ENCODE measurements at regions not wholly inside any gene's neighbourhood (a gene's known extent, or its start where the extent isn't known, plus 50 kb on each side); places are given as distances from the start of the nearest gene placed in this dataset.

DNA sequence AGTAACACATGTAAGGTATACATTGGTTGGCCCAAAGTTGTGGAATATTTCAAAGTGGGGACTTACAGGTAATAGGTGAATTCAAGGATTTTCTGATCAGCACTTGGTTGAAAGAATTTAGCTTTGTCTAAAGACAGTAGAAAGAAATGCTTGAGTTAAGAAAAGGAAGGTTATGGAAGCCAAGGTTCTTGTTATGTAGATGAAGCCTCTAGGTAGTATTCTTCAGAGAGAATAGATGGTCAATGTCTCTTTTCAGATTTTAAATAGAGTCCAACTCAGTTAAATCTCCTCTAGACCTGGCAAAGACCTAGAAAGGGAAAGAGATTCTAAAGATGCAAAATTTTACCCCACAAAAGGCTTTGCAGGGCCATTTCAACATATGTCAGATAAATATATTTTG, 157.4 kb downstream of the ANKRD30B start:
- DNase-seq (ENCODE audit: low spot score): no peak

DNA sequence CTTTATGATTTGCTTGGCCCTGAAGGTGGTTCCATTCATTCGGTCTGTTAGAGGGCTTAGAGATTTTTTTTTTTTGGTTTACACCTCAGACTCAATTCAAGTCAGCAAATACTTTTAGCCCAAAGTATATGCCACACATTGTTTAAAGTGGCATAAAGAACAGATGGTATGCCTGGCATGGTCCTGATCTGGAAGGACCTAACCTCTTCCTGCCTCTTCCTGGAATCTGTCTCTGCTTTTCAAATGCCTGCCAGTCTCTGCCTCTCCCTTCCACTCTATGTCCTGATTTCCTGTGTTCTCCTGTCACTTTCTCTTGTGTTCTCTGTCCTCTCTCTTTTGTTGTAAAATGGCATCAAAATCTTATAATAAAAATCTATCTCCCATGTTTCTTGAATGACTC, 158.0 kb downstream of the ANKRD30B start:
- no peak for DNase-seq (ENCODE audit: low spot score)

DNA sequence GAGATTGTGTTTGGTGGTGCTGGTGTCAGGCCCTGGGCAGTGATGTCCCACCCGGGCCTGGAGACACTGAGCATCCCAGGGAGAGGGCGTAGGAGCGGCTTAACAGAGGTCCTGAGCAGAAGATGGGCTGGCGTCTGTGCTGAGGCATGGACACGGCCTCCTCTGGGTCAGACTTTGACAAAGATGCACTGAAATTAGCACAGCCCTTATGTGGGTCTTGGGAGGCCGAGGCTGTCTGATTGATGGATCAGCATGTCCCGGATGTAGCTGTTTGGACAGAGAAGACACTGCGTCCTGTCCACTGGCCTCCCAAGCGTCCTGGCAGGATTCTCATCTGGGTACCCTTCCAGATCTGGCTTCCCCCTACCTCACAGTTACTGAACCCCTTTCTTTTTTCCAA, 159.4 kb downstream of the ANKRD30B start:
- no peak for DNase-seq (ENCODE audit: low spot score)

DNA sequence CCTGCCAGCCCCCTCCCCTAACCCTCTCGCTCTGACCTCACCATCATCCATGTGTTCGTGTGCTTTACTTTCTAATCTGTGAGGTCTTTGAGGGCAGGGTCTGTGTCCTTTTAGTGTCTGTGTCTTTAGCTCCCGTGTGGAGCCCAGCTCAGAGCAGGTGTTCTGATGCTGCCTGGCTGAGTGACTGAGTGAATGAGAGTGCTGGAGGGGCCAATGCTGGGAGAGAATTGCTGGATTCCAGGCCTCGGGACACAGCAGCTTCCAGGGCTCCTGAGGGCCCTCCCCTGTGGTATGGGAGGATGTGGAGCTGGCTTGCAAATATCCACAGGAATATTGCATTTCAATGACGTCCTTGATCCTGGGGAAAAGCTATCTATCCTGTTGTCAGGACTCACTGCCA, 160.6 kb downstream of the ANKRD30B start:
- no peak for DNase-seq (ENCODE audit: low spot score)

DNA sequence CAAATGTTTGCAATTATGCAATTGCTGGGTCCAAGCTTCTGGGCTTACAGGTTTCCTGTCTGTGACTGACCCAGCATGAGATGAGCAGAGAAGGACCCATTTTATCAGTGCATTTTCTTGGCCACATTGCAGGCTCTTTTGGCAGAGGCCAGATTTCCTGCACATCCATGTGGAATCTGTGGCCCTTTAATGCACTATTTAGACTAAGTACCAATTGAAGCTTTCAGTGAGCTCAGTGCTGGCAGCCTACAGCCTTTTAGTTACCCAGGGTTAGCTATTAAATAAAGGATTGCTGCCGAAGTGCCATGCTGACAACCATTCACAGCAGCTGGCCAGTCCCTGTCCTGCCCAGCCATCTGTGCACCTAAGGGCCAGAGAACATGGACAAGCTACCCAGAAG, 165.0 kb downstream of the ANKRD30B start:
- DNase-seq (ENCODE audit: low spot score): no peak

DNA sequence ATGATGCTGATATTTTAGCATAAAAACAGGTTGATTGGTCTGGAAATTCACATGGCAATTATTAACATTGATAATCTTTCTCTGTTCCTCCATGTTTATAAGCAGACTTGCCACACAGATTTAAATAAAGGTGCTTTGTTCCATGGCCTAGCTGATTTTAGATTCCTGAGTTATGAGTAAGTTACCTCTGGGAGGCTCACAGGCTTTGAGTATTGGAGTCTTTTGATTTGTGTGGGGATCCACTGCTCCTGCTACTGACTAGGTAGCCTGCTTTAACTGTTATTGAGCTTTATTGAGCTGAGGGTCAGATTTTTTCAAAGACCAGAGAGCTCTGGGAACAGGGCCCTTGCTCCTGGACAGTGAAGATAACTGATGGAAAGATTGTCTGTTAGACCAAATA, 166.1 kb downstream of the ANKRD30B start:
- no peak for DNase-seq (ENCODE audit: low spot score)

DNA sequence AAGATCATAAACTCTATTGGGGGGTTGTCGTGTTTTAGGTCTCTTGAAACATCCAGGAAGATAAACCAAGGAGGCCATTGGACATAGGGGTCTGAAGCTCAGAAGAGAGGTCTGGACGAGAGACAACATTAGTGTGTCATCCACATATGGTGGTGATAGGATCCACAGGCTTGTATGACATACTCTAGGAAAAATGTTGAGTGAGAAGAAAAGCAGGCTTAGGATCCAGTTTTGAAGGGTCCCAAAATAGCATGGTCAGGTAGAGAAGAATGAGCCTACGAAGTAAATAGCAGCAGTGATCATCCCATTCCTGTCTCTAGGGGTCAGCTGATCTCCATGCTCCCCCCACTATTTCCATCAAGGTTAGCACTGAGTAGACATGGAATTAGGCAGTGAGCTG, 166.8 kb downstream of the ANKRD30B start:
- no peak for DNase-seq (ENCODE audit: low spot score)

DNA sequence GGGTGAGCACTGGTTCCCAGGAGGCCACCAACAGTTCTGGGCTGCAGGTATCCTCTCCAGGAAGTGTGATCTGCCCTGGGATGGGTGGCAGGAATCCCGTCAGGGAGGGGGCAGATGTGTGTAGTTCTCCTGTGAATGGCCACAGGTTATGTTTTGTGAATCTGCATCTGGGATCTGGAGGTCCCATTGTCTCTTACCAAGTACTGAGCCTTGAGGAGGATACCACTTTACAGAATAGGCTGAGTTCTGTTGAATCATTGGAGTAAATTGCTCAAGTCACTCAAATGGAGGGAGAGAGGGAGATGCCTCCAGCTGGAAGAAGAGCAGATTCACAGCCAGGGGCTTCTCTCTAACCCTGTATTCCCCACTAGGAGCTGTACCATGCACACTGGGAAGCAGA, 168.2 kb downstream of the ANKRD30B start:
- no peak for DNase-seq (ENCODE audit: low spot score)

DNA sequence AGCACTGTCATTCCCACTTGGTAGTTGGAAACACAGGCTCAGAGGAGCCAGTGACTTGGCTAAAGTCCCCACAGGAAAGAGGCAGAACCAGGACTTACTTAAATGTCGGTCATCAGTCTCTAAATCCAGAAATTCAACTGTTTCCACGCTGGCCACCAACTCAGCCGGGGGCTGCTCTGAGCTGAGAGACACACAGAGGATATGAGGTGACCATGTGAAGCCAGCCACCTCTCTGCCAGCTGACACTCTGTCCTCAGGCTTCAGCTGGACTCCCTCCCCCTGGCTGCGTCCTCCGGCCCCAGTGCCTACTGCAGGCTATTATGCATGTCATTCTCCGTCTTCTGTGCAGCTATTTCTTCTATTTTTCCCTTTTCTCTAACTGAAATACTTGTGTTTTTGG, 168.9 kb downstream of the ANKRD30B start:
- no peak for DNase-seq (ENCODE audit: low spot score)

DNA sequence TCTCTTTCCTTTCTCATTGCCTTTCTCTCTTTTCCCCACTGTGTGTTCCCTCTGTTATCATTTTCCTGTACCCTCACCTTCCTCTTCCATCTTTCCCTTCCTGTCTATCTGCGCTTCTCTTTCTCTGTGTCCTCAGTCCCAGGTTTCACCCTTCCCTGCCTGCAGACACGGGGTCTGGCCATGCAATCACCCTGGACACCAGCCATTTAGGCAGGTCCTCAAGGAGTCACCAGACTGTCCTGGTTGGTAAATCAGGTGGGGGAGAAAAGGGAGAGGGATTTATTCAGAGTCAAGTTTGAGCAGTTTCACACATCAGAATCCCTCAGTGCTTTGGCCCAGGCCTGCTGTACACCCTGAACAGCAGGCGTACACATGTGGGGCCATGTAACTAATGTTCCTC, 169.3 kb downstream of the ANKRD30B start:
- no peak for DNase-seq (ENCODE audit: low spot score)

DNA sequence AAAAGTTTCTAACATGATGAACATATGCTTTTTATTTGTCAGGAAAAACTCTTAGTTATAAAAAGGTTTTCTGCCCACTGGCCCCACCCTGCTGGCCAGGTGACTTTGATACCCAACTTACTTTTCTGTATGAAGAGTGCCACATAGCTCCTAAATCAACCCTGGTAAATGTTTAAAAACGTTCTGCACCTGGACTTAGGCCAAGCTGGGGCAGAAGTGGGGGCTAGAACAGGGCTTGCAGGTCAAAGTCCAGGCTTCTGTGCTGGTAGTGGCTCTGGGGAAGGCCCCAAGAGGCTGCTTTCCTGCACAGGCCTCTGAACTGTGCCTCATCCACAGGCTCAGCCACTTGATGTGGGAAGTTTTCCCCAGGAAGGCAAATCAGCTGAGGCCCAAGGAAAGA, 171.7 kb downstream of the ANKRD30B start:
- no peak for DNase-seq (ENCODE audit: low spot score)

DNA sequence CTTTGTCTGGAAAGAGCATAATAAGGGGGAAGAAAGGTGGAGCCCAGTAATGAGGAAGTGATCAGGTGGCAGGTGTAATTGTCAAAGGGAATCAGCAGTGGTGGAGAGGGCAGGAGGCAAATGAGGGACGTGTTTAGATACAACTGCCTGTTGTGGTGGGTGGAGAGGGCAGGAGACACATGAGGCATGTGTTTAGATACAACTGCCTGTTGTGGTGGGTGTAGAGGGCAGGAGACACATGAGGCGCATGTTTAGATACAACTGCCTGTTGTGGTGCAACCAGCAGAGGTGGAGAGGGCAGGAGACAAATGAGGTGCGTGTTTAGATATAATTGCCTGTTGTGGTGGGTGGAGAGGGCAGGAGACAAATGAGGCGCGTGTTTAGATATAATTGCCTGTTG, 173.1 kb downstream of the ANKRD30B start:
- no peak for DNase-seq (ENCODE audit: low spot score)

DNA sequence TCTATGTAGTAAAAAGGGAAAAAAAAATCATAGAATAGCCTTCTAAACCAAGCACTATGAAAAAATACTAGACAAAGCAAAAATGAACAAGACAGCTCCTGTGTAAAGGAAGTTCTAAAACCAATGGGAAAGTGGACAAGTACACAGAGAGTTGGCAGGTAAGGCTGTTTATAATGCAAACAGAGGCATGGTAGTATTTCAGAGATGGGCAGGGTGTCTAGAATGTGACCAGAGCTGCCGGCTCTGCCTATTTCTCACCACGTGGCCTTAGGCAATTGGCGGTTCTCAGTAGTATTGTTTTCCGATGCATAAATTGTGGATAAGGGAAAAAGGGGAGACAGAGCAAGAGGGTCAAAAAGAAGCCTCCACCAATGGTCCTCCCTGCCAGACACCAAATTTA, 173.6 kb downstream of the ANKRD30B start:
- no peak for DNase-seq (ENCODE audit: low spot score)

DNA sequence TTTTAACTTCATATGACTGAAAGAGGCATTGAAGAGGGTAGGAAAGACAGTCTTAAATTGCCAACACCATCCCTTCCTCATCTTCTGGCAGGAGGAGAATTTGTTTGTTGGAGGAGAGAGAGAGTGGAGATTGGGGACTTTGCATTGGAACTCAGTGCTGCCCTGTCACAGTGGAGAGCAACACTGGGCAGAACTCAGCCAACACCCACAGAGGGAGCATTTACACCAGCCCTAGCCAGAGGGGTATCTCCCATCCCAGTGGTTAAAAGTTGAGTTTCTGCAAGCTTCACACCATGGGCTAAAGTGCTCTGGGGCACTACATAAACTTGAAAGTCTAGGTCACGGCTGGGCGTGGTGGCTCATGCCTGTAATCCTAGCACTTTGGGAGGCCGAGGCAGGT, 174.1 kb downstream of the ANKRD30B start:
- DNase-seq (ENCODE audit: low spot score): no peak

DNA sequence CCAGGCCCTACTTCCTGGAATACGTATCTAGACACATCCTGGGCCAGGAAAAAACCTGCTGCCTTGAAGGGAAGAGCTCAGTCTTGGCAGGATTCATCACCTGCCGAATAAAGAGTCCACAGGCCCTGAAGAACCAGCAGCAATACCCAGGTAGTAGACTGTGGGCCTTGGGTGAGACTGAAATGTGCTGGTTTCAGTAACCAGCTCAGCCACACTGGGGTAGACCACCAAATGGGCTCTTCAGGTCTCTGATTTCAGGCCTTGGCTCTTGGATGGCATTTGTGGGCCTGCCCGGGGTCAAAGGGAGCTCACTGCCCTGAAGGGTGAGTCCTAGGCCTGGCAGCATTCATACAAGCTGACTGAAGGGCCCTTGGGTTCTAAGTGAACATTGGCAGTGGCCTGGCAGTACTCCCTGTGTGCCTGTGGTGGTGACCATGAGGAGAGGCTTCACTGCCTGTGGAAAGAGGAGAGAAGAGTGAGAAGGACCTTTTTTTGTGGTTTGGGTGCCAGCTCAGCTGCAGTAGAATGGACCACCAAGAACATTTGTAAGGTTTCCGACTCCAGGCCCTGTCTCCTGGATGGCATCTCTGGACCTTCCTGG, 175.1 kb downstream of the ANKRD30B start:
- DNase-seq (ENCODE audit: low spot score): no peak

DNA sequence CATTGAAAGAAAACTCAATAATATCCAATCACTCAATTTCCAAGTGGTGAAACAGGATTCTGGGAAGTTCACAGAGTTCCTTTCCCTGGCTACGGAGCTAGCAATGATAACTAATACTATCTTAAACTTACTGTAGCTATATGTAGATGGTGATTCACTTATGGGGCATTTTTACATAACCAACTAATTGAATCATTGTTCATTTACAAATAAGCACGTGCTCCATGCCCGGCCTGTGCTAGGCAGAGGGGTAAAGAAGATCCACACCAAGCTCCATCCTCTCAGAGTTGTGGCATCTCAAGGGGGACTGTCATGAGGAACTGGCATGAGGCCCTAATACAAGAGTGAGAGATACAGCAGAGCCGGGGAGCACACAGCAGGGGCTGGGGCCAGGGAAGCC, 176.3 kb downstream of the ANKRD30B start:
- DNase-seq (ENCODE audit: low spot score): no peak

DNA sequence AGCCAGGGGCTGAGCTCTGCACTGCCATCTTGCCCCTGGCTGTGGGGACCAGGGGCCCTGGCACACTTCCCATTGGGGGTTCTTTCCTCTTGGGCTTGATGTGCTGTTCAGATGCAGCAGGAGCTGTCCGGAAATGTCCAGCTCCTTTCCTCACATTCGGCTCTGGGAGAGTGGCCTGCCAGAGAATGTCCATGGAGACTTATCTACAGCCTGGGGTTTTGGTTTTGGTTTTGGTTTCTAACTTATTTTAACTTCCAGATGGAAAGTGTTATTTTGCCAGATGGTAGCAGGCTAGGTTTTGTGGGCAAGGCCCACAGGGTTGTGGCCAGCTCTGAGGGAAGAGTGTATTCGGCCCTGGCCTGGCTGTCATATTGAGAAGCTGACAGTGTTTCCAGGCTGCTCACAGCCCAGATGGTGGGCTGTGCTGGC, 177.3 kb downstream of the ANKRD30B start:
- no peak for DNase-seq (ENCODE audit: low spot score)

DNA sequence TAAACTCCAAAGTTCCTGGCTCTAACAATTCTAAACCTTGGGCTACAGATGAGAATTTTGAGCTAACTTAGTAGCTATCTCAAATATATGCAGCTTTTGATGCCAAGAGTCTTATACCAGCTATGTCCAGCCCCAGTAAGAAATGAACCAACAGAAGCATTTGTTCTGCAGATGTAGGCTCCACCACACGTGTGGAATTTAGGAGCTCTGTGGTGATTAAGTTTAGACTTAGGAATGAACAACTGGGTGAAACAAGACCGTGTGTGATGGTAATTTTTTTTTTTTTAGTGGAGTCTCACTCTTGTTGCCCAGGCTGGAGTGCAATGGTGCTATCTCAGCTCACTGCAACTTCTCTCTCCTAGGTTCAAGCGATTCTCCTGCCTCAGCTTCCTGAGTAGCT, 179.7 kb downstream of the ANKRD30B start:
- DNase-seq (ENCODE audit: low spot score): no peak

DNA sequence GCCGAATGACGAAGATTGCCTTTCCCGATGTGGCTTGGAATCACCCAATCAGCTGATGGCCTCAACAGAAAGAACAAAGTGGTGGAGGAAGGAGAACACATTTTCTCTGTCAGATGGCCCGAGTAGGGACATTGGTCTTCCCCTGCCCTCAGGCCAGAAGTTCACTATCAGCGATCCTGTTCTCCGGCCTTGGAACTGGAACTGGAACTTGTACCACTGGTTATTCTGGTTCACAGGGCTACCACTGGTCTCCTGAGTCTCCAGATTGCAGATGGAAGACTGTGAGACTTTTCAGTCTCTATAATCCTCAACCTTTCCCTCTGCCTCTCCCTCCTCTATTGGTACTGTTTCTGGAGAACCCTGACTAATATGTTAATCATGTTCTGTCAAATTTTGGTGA, 180.4 kb downstream of the ANKRD30B start:
- no peak for DNase-seq (ENCODE audit: low spot score)

DNA sequence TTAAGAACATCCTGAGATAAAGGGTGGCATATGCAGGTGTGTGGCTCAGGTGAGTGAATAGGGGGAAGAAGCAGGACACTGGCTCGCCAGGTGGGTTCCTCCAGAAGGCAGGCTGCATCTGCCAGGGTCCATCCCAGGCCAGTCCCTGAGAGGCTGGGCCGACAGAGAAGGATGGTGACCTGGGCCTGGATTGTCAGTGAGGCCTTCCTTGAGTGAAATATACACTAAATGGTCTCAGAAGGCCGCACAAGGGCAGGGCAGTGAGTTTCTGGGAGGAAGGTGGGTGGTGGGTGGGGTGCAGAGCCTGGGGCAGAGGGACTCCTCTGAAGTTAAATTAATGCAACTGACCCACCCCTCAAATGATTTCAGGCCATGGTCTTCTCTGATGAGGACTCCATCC, 182.1 kb downstream of the ANKRD30B start:
- DNase-seq (ENCODE audit: low spot score): no peak

DNA sequence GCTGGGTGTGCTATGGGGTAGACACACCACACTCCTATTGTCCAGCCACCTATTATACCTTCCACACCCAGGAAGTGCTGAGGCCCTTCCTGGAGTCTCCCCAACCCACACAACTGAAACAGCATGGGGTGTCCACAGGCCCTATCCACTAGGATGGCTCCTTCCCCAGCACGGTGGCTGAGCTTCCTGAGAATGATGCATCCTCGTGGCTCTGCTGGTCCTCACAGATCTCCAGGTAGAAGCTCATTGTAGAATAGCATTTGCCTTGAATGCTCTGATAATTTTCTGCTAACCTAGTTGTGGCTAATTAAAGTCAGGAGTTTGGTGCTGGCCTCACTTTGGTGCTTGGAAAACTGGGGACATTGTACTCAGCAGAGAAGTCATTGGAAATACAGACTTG, 182.6 kb downstream of the ANKRD30B start:
- DNase-seq (ENCODE audit: low spot score): no peak

DNA sequence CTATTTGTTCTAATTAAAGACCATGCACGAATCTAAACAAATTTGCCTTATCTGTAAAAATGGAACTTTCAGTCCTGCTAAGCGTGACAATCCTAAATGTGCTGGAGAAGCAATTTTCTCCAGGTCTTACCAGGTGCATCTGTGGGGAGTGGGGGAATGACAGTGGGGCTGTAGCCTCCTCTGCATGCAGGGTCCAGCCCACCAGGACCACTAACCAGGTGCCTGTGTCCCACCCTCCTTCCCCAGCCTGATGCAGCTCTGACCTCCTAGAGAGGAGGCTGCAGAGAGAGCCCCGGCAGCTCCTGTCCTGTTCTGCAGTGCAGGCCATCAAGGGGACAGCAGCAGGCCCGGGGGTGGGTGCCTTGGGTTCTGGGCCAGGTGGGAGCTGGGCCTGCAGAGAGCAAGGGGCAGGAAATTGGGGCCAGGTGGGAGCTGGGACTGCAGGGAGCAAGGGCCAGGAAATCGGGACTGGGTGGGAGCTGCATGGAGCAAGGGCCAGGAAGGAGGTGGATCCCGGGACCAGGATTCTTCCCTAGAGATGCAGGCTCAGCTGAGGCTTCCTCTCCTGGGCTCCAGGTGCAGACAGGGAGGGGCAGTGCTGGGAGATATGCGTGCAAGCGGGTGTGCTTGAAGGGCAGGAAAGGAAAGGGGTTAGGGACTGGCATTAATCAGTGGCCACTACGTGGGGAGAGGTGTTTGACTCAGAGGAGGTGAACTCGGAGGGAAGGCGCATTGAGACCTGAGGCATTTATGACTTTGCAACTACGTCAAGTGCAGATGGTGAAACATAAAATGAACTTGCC, 185.3 kb downstream of the ANKRD30B start:
- DNase-seq (ENCODE audit: low spot score): no peak

DNA sequence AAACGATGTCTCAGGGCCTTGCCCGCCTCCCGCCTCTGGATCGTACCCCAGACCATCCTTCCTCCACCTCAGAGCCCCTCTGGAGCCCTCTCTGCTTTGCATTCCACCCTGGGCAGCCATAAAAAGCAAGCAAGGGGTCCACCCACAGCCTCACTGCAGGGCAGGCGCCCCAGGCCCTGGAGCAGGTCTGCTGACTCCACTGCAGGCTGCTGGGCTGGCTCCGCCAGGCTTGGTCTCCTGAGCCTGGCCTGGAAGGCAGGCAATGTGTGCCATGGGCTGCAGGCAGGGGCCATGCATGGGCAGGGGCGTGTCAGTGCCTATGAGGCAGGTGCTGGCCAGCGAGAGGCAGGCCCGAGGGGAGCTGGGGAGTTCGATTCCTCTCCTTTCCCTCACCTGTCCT, 186.0 kb downstream of the ANKRD30B start:
- no peak for DNase-seq (ENCODE audit: low spot score)

DNA sequence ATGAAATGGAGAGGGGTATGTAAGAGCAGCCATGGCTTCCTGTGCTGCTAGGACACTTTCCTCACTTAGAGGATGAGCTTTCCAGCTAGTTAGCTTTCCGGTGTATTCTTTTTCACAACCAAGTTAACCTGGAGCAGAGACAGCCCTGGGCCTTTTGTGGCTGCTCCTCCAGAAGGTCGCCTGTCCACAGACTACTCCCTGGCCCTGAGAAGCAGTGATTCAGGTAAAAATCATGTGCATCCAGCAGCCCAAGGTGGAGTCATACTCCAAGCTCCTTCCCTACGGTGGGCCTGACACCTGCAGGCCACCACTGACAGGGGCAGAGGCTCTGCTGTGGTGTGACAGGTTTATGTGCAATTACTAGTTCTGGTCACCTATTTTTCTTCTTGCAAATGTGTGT, 187.2 kb downstream of the ANKRD30B start:
- no peak for DNase-seq (ENCODE audit: low spot score)

All from HuH-7.5 (cell line).